HEK293T (cell line): ENCODE measurements at regions not wholly inside any gene's neighbourhood (a gene's known extent, or its start where the extent isn't known, plus 50 kb on each side); places are given as distances from the start of the nearest gene placed in this dataset.

Source experiments
- CTCF ChIA-PET: fragments of 350-600 bp; formaldehyde crosslinking; extraction: SDS; loops from one replicate; lab custom pipeline; 2021; ENCODE audit warnings: antibody characterized with exemption, inconsistent platforms; lab: Yijun Ruan, JAX
- POLR2A ChIA-PET: fragments of 350-600 bp; formaldehyde crosslinking; extraction: SDS; loops from one replicate; lab custom pipeline; 2020; ENCODE audit warnings: antibody characterized with exemption, inconsistent platforms; lab: Yijun Ruan, JAX
- DNase-seq: peaks from one replicate; pipeline ENCODE4 v3.0.0; 2012; ENCODE audit warnings: mixed read lengths; ENCODE audit errors: extremely low spot score
- ARNT ChIP-seq: fragments of 450-650 bp; IDR thresholded peaks from 2 replicates; pipeline ENCODE4 v1.6.1; 2017; ENCODE audit warnings: mild to moderate bottlenecking
- BHLHE40 ChIP-seq: fragments of 450-650 bp; IDR thresholded peaks from 2 replicates; pipeline ENCODE4 v1.6.1; 2016; ENCODE audit warnings: mild to moderate bottlenecking, moderate library complexity, borderline replicate concordance
- CTBP1 ChIP-seq: fragments of 450-650 bp; IDR thresholded peaks from 2 replicates; pipeline ENCODE4 v1.6.1; 2016; ENCODE audit warnings: borderline replicate concordance
- ELF4 ChIP-seq: fragments of 450-650 bp; IDR thresholded peaks from 2 replicates; pipeline ENCODE4 v1.6.1; 2017; ENCODE audit warnings: antibody characterized with exemption
- FOXA1 ChIP-seq: fragments of 450-650 bp; IDR thresholded peaks from 2 replicates; pipeline ENCODE4 v1.6.1; 2016; ENCODE audit warnings: mild to moderate bottlenecking
- FOXK2 ChIP-seq: fragments of 450-650 bp; IDR thresholded peaks from 2 replicates; pipeline ENCODE4 v1.6.1; 2016; ENCODE audit warnings: mild to moderate bottlenecking
- FOXM1 ChIP-seq: fragments of 450-650 bp; IDR thresholded peaks from 2 replicates; pipeline ENCODE4 v1.6.1; 2017; ENCODE audit warnings: mild to moderate bottlenecking, borderline replicate concordance
- HDGF ChIP-seq: fragments of 450-650 bp; IDR thresholded peaks from 2 replicates; pipeline ENCODE4 v1.6.1; 2017; ENCODE audit warnings: antibody characterized with exemption, borderline replicate concordance
- L3MBTL2 ChIP-seq: fragments of 450-650 bp; conservative IDR thresholded peaks from 2 replicates; pipeline ENCODE4 v1.6.1; 2016; ENCODE audit warnings: mild to moderate bottlenecking
- LEF1 ChIP-seq: fragments of 450-650 bp; IDR thresholded peaks from 2 replicates; pipeline ENCODE4 v1.6.1; 2017; ENCODE audit warnings: mild to moderate bottlenecking, borderline replicate concordance
- NFRKB ChIP-seq: fragments of 450-650 bp; IDR thresholded peaks from 2 replicates; pipeline ENCODE4 v1.6.1; 2016; ENCODE audit warnings: mild to moderate bottlenecking, moderate library complexity
- PKNOX1 ChIP-seq: fragments of 450-650 bp; IDR thresholded peaks from 2 replicates; pipeline ENCODE4 v1.6.1; 2016
- SP1 ChIP-seq: fragments of 450-650 bp; IDR thresholded peaks from 2 replicates; pipeline ENCODE4 v1.6.1; 2017
- SUZ12 ChIP-seq: fragments of 450-650 bp; IDR thresholded peaks from 2 replicates; pipeline ENCODE4 v1.6.1; 2016; ENCODE audit warnings: mild to moderate bottlenecking
- TARDBP ChIP-seq: fragments of 450-650 bp; IDR thresholded peaks from 2 replicates; pipeline ENCODE4 v1.6.1; 2016
- ZNF384 ChIP-seq: fragments of 450-650 bp; IDR thresholded peaks from 2 replicates; pipeline ENCODE4 v1.6.1; 2016

- DNase-seq, result no peak
- ChIA-PET CTCF (no interaction called here), POLR2A (no interaction called here)
- TF ChIP-seq LEF1, result no peak
- no peak for TF ChIP-seq ELF4
- TF ChIP-seq FOXM1, result no peak
- no peak for TF ChIP-seq FOXK2
- TF ChIP-seq ZNF384, result no peak
- no peak for TF ChIP-seq ARNT
- no peak for TF ChIP-seq NFRKB
- TF ChIP-seq L3MBTL2, result no peak
- TF ChIP-seq TARDBP, result no peak
- no peak for TF ChIP-seq HDGF
- TF ChIP-seq CTBP1, result no peak
- TF ChIP-seq FOXA1, result no peak
- no peak for TF ChIP-seq SP1
- no peak for TF ChIP-seq SUZ12
- no peak for TF ChIP-seq PKNOX1
These were observed 362.8 kb upstream of the TMTC1 start for GRCh38 chr12:30146561-30146960.

- DNase-seq, result no peak
- ChIA-PET CTCF (no interaction called here), POLR2A (no interaction called here)
- TF ChIP-seq HDGF (no peak), CTBP1 (no peak), ELF4 (no peak), PKNOX1 (no peak), SP1 (no peak), L3MBTL2 (no peak), SUZ12 (no peak), NFRKB (no peak), ARNT (no peak), BHLHE40 (no peak), FOXM1 (no peak), FOXA1 (no peak), TARDBP (no peak)
These were observed 361.9 kb upstream of the TMTC1 start for GRCh38 chr12:30145684-30146032.

- no peak for TF ChIP-seq ZNF384
- ChIA-PET CTCF (interaction anchor here (0.7 kb wide), 2 partner anchors 11 to 1295 kb away, joined by 3 read pairs; no protein-coding TSS in a partner anchor), POLR2A (no interaction called here)
- no peak for DNase-seq
These were observed 361.3 kb upstream of the TMTC1 start for GRCh38 chr12:30144777-30145683.

DNA sequence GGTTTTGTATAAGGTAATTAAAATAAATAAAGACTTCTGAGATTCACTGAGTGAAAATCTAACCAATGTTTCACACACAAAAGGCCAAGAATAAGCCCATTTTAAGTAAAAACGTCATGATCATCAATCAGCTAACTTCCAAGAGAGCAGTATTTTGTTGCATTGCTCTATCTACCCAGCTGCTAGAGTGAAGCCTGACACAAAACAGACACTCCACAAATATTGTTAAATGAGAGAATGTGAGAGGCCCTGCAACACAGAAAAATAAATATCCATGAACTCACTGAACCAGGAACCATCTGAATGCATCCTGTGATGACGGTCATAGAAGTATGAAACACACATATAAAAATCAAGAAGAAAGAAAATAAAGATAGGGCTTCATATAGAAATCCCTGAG lies 358.6 kb upstream of the TMTC1 start:
- ChIA-PET POLR2A (no interaction called here), CTCF (no interaction called here)
- no peak for DNase-seq
- no peak for TF ChIP-seq FOXK2
- TF ChIP-seq NFRKB, result no peak
- TF ChIP-seq CTBP1, result no peak
- no peak for TF ChIP-seq FOXA1
- TF ChIP-seq SUZ12, result no peak
- TF ChIP-seq L3MBTL2, result no peak
- TF ChIP-seq ARNT, result no peak
- no peak for TF ChIP-seq PKNOX1
- TF ChIP-seq TARDBP, result no peak

- DNase-seq, result no peak
- ChIA-PET POLR2A (no interaction called here), CTCF (no interaction called here)
- TF ChIP-seq FOXM1, result no peak
- TF ChIP-seq FOXK2, result no peak
- no peak for TF ChIP-seq HDGF
- TF ChIP-seq TARDBP, result no peak
- no peak for TF ChIP-seq BHLHE40
- no peak for TF ChIP-seq NFRKB
- TF ChIP-seq ZNF384, result no peak
- no peak for TF ChIP-seq CTBP1
- TF ChIP-seq ELF4, result no peak
- no peak for TF ChIP-seq SP1
- no peak for TF ChIP-seq PKNOX1
These were observed 354.7 kb upstream of the TMTC1 start for GRCh38 chr12:30138483-30138882.

DNA sequence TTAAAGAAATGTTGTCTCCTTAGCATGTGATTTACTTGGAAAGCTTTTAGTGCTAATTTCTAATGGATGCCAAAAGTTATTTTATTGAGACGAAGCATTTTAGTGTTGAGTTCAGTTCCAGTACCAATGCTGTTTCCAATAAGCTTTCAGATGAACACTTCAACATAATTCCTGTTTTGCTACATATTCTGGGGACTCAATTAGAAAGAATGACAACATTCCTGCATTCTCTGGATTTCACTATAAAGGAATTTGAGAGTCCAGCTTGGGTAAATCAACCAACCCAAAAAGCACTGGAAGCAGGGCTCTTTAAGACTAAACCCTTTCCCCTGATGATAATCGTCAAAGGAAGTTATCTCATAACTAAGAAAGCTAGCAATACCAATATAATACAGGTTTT lies 353.0 kb upstream of the TMTC1 start:
- POLR2A ChIA-PET, result no interaction called here
- TF ChIP-seq ZNF384, result no peak
- no peak for TF ChIP-seq NFRKB
- no peak for TF ChIP-seq FOXK2
- TF ChIP-seq SP1, result no peak
- no peak for TF ChIP-seq BHLHE40
- TF ChIP-seq SUZ12, result no peak
- TF ChIP-seq ARNT, result no peak
- no peak for TF ChIP-seq PKNOX1
- no peak for TF ChIP-seq FOXA1
- TF ChIP-seq TARDBP, result no peak
- no peak for TF ChIP-seq L3MBTL2
- no peak for TF ChIP-seq ELF4
- TF ChIP-seq HDGF, result no peak
- TF ChIP-seq FOXM1, result no peak
- no peak for TF ChIP-seq LEF1
- TF ChIP-seq CTBP1, result no peak
- no peak for DNase-seq
- CTCF ChIA-PET, result interaction anchor here (0.6 kb wide), 1 partner anchor 9 kb away, joined by 3 read pairs; no protein-coding TSS in a partner anchor
